GM23338 (cell line): ENCODE measurements at regions not wholly inside any gene's neighbourhood (a gene's known extent, or its start where the extent isn't known, plus 50 kb on each side); places are given as distances from the start of the nearest gene placed in this dataset.

Experiments
- ATAC-seq: fragments of 200-7000 bp; cut with Tn5 transposase; 3 replicates; pipeline ENCODE4 v1.9.1; 2020
- DNase-seq: peaks from one replicate; pipeline ENCODE4 v3.0.0-alpha.2; 2015; ENCODE audit warnings: low spot score
- H2AFZ ChIP-seq: fragments of 200-600 bp; sonication (generic); 2 replicates; pipeline ENCODE4 v1.8.0; 2016; ENCODE audit warnings: antibody characterized with exemption, mild to moderate bottlenecking, moderate library complexity
- H3F3A ChIP-seq: fragments of 200-600 bp; sonication (generic); replicated peaks from 2 replicates; pipeline ENCODE4 v1.8.0; 2017; ENCODE audit warnings: antibody characterized with exemption, mixed run types, low read depth
- H3K27ac ChIP-seq: fragments of 200-600 bp; sonication (generic); 2 replicates; pipeline ENCODE4 v1.6.1; 2016; ENCODE audit warnings: low read depth
- H3K27me3 ChIP-seq: fragments of 200-600 bp; sonication (generic); 2 replicates; pipeline ENCODE4 v1.8.0; 2016; ENCODE audit warnings: mild to moderate bottlenecking, mixed run types, moderate library complexity; ENCODE audit not compliant: insufficient read depth
- H3K36me3 ChIP-seq: fragments of 200-600 bp; sonication (generic); 2 replicates; pipeline ENCODE4 v1.8.0; 2016; ENCODE audit warnings: mild to moderate bottlenecking; ENCODE audit not compliant: insufficient read depth
- H3K4me1 ChIP-seq: fragments of 200-600 bp; sonication (generic); 2 replicates; pipeline ENCODE4 v1.8.0; 2016; ENCODE audit warnings: mild to moderate bottlenecking, moderate library complexity; ENCODE audit not compliant: insufficient read depth
- H3K4me2 ChIP-seq: fragments of 200-600 bp; sonication (generic); 2 replicates; pipeline ENCODE4 v1.7.1; 2017; ENCODE audit warnings: mixed run types
- H3K4me3 ChIP-seq: fragments of 200-600 bp; sonication (generic); 2 replicates; pipeline ENCODE4 v1.6.1; 2016; ENCODE audit warnings: mixed run types
- H3K79me2 ChIP-seq: fragments of 200-600 bp; sonication (generic); replicated peaks from 2 replicates; pipeline ENCODE4 v1.8.0; 2017; ENCODE audit warnings: mild to moderate bottlenecking; ENCODE audit not compliant: insufficient read depth
- H3K9me2 ChIP-seq: fragments of 200-600 bp; sonication (generic); 2 replicates; pipeline ENCODE4 v1.8.0; 2017; ENCODE audit not compliant: insufficient read depth
- H4K20me1 ChIP-seq: fragments of 200-600 bp; sonication (generic); replicated peaks from 2 replicates; pipeline ENCODE4 v1.8.0; 2017; ENCODE audit warnings: mild to moderate bottlenecking; ENCODE audit not compliant: insufficient read depth
- H3K27ac Mint-ChIP-seq: 2 replicates; pipeline ENCODE4 v1.8.0; 2020; ENCODE audit warnings: inconsistent platforms, mild to moderate bottlenecking, moderate library complexity, mixed read lengths
- H3K27me3 Mint-ChIP-seq: 3 replicates; pipeline ENCODE4 v1.8.0; 2022; ENCODE audit warnings: low read depth, mild to moderate bottlenecking, moderate library complexity, mixed read lengths, inconsistent platforms; ENCODE audit not compliant: insufficient read depth, poor library complexity
- H3K36me3 Mint-ChIP-seq: 3 replicates; pipeline ENCODE4 v1.8.0; 2021; ENCODE audit warnings: low read depth, mild to moderate bottlenecking, inconsistent platforms, moderate library complexity, mixed read lengths
- H3K4me1 Mint-ChIP-seq: 3 replicates; pipeline ENCODE4 v1.8.0; 2020; ENCODE audit warnings: mild to moderate bottlenecking, inconsistent platforms, mixed read lengths
- H3K4me3 Mint-ChIP-seq: 3 replicates; pipeline ENCODE4 v1.8.0; 2021; ENCODE audit warnings: moderate library complexity, mild to moderate bottlenecking, inconsistent platforms, mixed read lengths
- H3K9me3 Mint-ChIP-seq: 3 replicates; pipeline ENCODE4 v1.8.0; 2020; ENCODE audit warnings: moderate library complexity, mild to moderate bottlenecking, inconsistent platforms, mixed read lengths
- EZH2phosphoT487 ChIP-seq: fragments of 200-600 bp; sonication (generic); IDR thresholded peaks from one replicate; pipeline ENCODE4 v1.8.1; 2018; ENCODE audit warnings: antibody characterized with exemption; ENCODE audit not compliant: unreplicated experiment
- JUNB ChIP-seq: IDR thresholded peaks from one replicate; pipeline ENCODE4 v1.6.1; 2016; ENCODE audit warnings: antibody characterized with exemption; ENCODE audit not compliant: unreplicated experiment
- POLR2AphosphoS5 ChIP-seq: IDR thresholded peaks from 2 replicates; pipeline ENCODE4 v1.6.1; 2016; ENCODE audit warnings: antibody characterized with exemption, low read depth
- REST ChIP-seq: IDR thresholded peaks from one replicate; pipeline ENCODE4 v1.6.1; 2018; ENCODE audit warnings: antibody characterized with exemption; ENCODE audit not compliant: unreplicated experiment
- STAT1 ChIP-seq: IDR thresholded peaks from one replicate; pipeline ENCODE4 v1.6.1; 2016; ENCODE audit warnings: antibody characterized with exemption; ENCODE audit not compliant: unreplicated experiment
- ZNF462 ChIP-seq: fragments of 250-450 bp; sonication (Bioruptor Pico); IDR thresholded peaks from 2 replicates; pipeline ENCODE4 v1.5.0; 2020; ENCODE audit warnings: mild to moderate bottlenecking, moderate library complexity
- TF ChIP-seq, protein P1 (sequence below): IDR thresholded peaks from 2 replicates; pipeline ENCODE4 v1.6.1; 2016; ENCODE audit warnings: antibody characterized with exemption
- TF ChIP-seq, protein P2 (sequence below), 2 experiments: fragments of 200-600 bp in 1 of 2; sonication (generic) in 1 of 2; conservative IDR thresholded peaks; 2 replicates each; pipeline versions ENCODE4 v1.5.1 to v1.6.1; 2016 to 2017; ENCODE audit warnings: antibody characterized with exemption in 2 of 2, low read depth in 2 of 2, mild to moderate bottlenecking in 2 of 2, moderate library complexity in 1 of 2

DNA sequence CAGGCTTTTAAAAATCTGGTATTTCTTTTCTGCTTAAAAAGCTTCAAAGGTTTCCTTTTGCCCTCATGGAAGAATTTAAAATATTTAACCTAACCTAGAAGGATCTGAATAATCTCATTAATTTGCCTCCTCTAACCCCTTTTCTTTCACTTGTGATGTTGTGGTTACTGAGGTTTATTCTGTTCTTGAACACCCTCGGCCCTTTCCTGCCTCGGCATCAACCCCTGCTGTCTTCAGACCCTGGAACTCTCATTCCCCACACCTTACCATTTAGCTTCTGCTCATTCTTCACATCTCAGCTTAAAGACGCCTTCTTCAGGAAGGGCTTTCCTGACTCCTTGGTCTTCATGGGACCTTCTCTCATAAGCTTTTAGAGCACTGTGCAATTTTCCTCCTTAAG is 131.4 kb upstream of the MAN2A1 start (continued):
- TF ChIP-seq REST, result no peak
- no peak for TF ChIP-seq EZH2phosphoT487

GRCh38 chr5:109553846-109554245 is 135.9 kb upstream of the MAN2A1 start:
- Histone ChIP-seq H3K9me2 (0 out of 2 replicates have a peak, but pooled peaks cover 2% of the 10 kb centered on the region), H3F3A (no peaks in the 10 kb centered on the region), H3K4me1 (no peaks in the 10 kb centered on the region), H3K27ac (no peak overlapping the region), H3K4me2 (no peak overlapping the region), H3K27me3 (no peaks in the 10 kb centered on the region), H3K4me3 (no peak overlapping the region), H2AFZ (no peak overlapping the region), H3K36me3 (no peaks in the 10 kb centered on the region), H4K20me1 (no peaks in the 10 kb centered on the region), H3K79me2 (no peaks in the 10 kb centered on the region)
- Mint-ChIP-seq H3K36me3 (peaks cover 7% of the 10 kb centered on the region), H3K4me1 (no peaks in the 10 kb centered on the region), H3K4me3 (no peak overlapping the region), H3K27ac (no peak overlapping the region), H3K9me3 (peaks cover 26% of the 10 kb centered on the region), H3K27me3 (no peaks in the 10 kb centered on the region)
- DNase-seq (no peak), ATAC-seq (no peak)
- TF ChIP-seq, protein P1, sequence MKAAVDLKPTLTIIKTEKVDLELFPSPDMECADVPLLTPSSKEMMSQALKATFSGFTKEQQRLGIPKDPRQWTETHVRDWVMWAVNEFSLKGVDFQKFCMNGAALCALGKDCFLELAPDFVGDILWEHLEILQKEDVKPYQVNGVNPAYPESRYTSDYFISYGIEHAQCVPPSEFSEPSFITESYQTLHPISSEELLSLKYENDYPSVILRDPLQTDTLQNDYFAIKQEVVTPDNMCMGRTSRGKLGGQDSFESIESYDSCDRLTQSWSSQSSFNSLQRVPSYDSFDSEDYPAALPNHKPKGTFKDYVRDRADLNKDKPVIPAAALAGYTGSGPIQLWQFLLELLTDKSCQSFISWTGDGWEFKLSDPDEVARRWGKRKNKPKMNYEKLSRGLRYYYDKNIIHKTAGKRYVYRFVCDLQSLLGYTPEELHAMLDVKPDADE, result no peak
- TF ChIP-seq REST (no peak), JUNB (no peak), EZH2phosphoT487 (no peak), POLR2AphosphoS5 (no peak), STAT1 (no peak), ZNF462 (CRISPR knock-in tag) (no peak)
- TF ChIP-seq, protein P2, sequence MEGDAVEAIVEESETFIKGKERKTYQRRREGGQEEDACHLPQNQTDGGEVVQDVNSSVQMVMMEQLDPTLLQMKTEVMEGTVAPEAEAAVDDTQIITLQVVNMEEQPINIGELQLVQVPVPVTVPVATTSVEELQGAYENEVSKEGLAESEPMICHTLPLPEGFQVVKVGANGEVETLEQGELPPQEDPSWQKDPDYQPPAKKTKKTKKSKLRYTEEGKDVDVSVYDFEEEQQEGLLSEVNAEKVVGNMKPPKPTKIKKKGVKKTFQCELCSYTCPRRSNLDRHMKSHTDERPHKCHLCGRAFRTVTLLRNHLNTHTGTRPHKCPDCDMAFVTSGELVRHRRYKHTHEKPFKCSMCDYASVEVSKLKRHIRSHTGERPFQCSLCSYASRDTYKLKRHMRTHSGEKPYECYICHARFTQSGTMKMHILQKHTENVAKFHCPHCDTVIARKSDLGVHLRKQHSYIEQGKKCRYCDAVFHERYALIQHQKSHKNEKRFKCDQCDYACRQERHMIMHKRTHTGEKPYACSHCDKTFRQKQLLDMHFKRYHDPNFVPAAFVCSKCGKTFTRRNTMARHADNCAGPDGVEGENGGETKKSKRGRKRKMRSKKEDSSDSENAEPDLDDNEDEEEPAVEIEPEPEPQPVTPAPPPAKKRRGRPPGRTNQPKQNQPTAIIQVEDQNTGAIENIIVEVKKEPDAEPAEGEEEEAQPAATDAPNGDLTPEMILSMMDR (conservative IDR thresholded peaks at IDR 0.05; ENCODE audit: low read depth in 2 of 2), result no peak
